ENCODE measurements at regions not wholly inside any gene's neighbourhood (a gene's known extent, or its start where the extent isn't known, plus 50 kb on each side); places are given as distances from the start of the nearest gene placed in this dataset.

DNA sequence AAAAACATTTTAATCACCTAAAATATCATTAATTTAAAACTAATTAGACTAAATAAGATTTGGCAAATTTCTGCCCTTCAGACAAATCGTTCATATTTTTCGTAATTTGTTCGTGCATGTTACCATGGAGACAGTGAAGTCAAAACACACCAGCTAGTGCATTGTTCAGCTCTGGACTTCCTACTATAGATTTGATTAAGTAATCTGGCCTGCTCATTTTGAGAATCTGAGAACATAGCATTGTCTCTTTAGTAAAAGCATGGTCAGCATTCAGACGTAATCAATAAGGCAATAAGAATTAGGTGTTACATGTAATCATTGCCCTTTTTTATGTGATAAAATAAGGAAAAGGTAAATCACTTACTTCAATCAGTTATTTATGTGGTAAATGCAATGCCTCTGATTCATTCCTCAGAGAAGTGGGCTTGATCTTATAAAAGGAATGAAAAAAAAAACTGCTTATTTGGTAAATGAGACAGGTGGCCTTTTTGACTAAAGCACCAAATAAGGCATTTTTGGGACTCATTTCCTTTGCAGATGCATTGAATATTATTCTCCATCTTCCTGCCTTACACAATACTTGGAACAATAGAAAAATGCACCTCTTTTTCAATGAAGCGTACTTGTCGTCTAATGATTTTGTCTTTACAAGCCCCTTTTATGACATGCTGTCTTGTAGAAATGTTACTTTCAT is 84.5 kb upstream of the FNDC3B start:
- H3K9me3 ChIP-seq = no peaks in the 10 kb centered on the region
- 55% methylated on average over 6 of the region's 6 CpGs for WGBS
- intact Hi-C loops (cut with DNase I) = no loop called here
- no peaks in the 10 kb centered on the region for H3K27me3 ChIP-seq
- no peak for DNase-seq (ENCODE audit: extremely low spot score)
- H3K27ac ChIP-seq (replicated peaks in 1 of 4) = no peak overlapping the region
- H3K36me3 ChIP-seq = no peaks in the 10 kb centered on the region
- no peak overlapping the region for H3K4me3 ChIP-seq
- TF ChIP-seq CTCF (IDR thresholded peaks at IDR 0.05) (no peak), EP300 (IDR thresholded peaks at IDR 0.05) (no peak), POLR2AphosphoS5 (IDR thresholded peaks at IDR 0.05) (no peak), POLR2A (IDR thresholded peaks at IDR 0.05; ENCODE audit: low read depth) (no peak)
- H3K4me1 ChIP-seq = peaks cover 0 to 18% (median 11%) of the 10 kb centered on the region in 4 donors

DNA sequence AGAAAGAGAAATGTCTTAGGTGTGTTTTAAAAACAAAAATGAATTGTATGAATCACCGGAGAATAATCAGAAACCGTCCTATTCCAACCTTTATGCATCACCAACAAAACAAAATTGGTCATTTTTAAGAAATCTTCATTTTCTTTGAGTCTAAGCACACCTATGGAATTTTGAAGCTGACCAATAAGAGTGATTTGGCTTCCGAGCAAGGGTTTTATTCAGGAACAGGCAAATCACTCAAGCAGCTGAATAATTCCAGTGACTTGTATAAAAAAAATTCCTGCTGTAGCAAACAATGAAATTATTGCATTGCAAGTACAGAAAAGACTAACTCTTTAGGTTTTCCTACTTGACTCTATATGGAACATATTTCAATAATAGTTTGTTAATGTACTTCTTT is 83.8 kb upstream of the FNDC3B start:
- H3K27ac ChIP-seq (replicated peaks in 1 of 4) = no peak overlapping the region
- H3K4me1 ChIP-seq = peaks cover 0 to 18% (median 9%) of the 10 kb centered on the region in 4 donors
- 88% methylated on average over 3 of the region's 3 CpGs for WGBS
- TF ChIP-seq POLR2A (IDR thresholded peaks at IDR 0.05; ENCODE audit: low read depth) = no peak
- TF ChIP-seq POLR2AphosphoS5 (IDR thresholded peaks at IDR 0.05) = no peak
- H3K36me3 ChIP-seq = no peaks in the 10 kb centered on the region
- no peaks in the 10 kb centered on the region for H3K9me3 ChIP-seq
- no peaks in the 10 kb centered on the region for H3K27me3 ChIP-seq
- intact Hi-C loops (cut with DNase I) = no loop called here
- no peak overlapping the region for H3K4me3 ChIP-seq
- DNase-seq (ENCODE audit: extremely low spot score) = no peak

DNA sequence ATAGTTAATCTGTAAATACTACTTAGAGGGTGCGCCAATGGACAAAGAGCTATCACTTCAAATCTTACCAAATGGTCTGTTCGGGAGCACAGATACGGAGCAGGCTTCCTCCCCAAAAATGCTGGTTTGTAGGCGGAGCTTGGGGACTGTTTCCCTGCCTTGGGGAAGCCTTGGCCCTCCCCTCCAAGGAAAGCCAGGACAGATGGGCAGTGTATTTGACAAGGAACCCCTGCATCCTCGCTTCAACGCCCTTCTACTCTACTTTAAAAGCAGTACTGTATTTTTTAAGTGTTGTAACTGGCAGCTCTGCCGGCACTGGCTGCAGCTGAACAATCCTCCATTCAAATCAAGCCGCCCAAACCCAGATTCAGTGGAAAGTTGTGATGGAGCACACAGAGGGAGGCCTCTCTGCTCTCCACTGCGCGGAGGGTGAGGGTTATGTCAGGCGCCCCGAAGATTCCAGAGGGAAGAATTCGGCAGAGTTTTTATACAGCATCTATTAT is 83.1 kb upstream of the FNDC3B start:
- no peaks in the 10 kb centered on the region for H3K27me3 ChIP-seq
- DNase-seq (ENCODE audit: extremely low spot score) = no peak
- WGBS = 88% methylated on average over 13 of the region's 13 CpGs
- TF ChIP-seq POLR2AphosphoS5 (IDR thresholded peaks at IDR 0.05) (no peak), EP300 (IDR thresholded peaks at IDR 0.05) (no peak), POLR2A (IDR thresholded peaks at IDR 0.05; ENCODE audit: low read depth) (no peak), CTCF (IDR thresholded peaks at IDR 0.05) (no peak)
- H3K4me3 ChIP-seq = no peak overlapping the region
- no peak overlapping the region for H3K27ac ChIP-seq (replicated peaks in 1 of 4)
- intact Hi-C loops (cut with DNase I) = no loop called here
- no peaks in the 10 kb centered on the region for H3K36me3 ChIP-seq
- no peaks in the 10 kb centered on the region for H3K9me3 ChIP-seq
- peaks cover 0 to 18% (median 9%) of the 10 kb centered on the region in 4 donors for H3K4me1 ChIP-seq

DNA sequence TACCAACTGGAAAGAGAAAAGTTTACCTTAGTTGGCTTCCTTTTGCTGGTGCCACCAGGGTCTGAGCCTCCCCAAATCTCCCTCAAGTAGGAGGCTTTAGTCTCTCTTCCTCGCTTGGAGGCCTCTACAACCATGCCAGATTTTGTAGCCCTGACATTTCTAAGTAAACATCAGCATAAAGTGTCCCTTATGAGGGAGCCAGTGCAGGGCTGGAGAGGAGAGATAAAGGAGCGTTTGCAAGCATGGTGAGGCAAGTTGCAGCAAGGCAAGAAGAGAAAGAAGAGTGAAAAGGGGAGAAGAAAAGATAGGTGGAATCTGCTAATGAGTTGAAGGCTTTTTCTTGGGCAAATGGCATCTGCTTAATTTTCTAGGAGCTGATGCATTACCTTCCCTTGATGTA is 82.7 kb upstream of the FNDC3B start:
- no peak for DNase-seq (ENCODE audit: extremely low spot score)
- no peaks in the 10 kb centered on the region for H3K9me3 ChIP-seq
- no peaks in the 10 kb centered on the region for H3K27me3 ChIP-seq
- peaks cover 0 to 18% (median 9%) of the 10 kb centered on the region in 4 donors for H3K4me1 ChIP-seq
- 91% methylated on average over 2 of the region's 2 CpGs for WGBS
- H3K36me3 ChIP-seq = no peaks in the 10 kb centered on the region
- H3K4me3 ChIP-seq = no peak overlapping the region
- TF ChIP-seq CTCF (IDR thresholded peaks at IDR 0.05) (no peak), EP300 (IDR thresholded peaks at IDR 0.05) (no peak), POLR2A (IDR thresholded peaks at IDR 0.05; ENCODE audit: low read depth) (no peak), POLR2AphosphoS5 (IDR thresholded peaks at IDR 0.05) (no peak)
- no peak overlapping the region for H3K27ac ChIP-seq (replicated peaks in 1 of 4)
- intact Hi-C loops (cut with DNase I) = no loop called here

GRCh38 chr3:171959532-171960089 is 79.8 kb upstream of the FNDC3B start:
- Histone ChIP-seq H3K4me1 (peaks cover 0 to 7% (median 3%) of the 10 kb centered on the region in 4 donors), H3K4me3 (no peak overlapping the region), H3K36me3 (no peaks in the 10 kb centered on the region), H3K27ac (replicated peaks in 1 of 4) (no peak overlapping the region), H3K27me3 (no peaks in the 10 kb centered on the region), H3K9me3 (no peaks in the 10 kb centered on the region)
- intact Hi-C loops (cut with DNase I) = no loop called here
- no peak for DNase-seq (ENCODE audit: extremely low spot score)
- TF ChIP-seq POLR2A (IDR thresholded peaks at IDR 0.05; ENCODE audit: low read depth) = no peak
- no peak for TF ChIP-seq CTCF (IDR thresholded peaks at IDR 0.05)
- no peak for TF ChIP-seq EP300 (IDR thresholded peaks at IDR 0.05)
- TF ChIP-seq POLR2AphosphoS5 (IDR thresholded peaks at IDR 0.05) = no peak
- WGBS = 84% methylated on average over 9 of the region's 10 CpGs

Measured in esophagus muscularis mucosa (tissue), 4 donors.